HepG2 (cell line): ENCODE measurements at regions not wholly inside any gene's neighbourhood (a gene's known extent, or its start where the extent isn't known, plus 50 kb on each side); places are given as distances from the start of the nearest gene placed in this dataset.

ENCODE experiments used
- NFE2L1 ChIP-seq: sonication (generic); formaldehyde crosslinking; IDR thresholded peaks from 2 replicates; pipeline ENCODE4 v1.4.0; 2020; ENCODE audit warnings: missing genetic modification reagents, mild to moderate bottlenecking, borderline replicate concordance
- NR3C1 ChIP-seq: sonication (generic); formaldehyde crosslinking; IDR thresholded peaks from 2 replicates; pipeline ENCODE4 v1.4.0; 2020; ENCODE audit warnings: missing genetic modification reagents
- PHF20 ChIP-seq: sonication (generic); formaldehyde crosslinking; IDR thresholded peaks from 2 replicates; pipeline ENCODE4 v1.5.0; 2020; ENCODE audit warnings: mild to moderate bottlenecking, missing genetic modification reagents
- SP1 ChIP-seq, 2 experiments: fragments of 450-650 bp in 1 of 2; sonication (generic) in 1 of 2; formaldehyde crosslinking in 1 of 2; IDR thresholded peaks; 2 replicates each; pipeline versions ENCODE4 v1.4.0 to v1.6.1; 2016 to 2020; ENCODE audit warnings: missing genetic modification reagents in 1 of 2
- ZNF644 ChIP-seq: IDR thresholded peaks from 2 replicates; pipeline ENCODE4 v1.6.1; 2016; ENCODE audit warnings: low read depth
- ZNF878 ChIP-seq: sonication (generic); formaldehyde crosslinking; IDR thresholded peaks from 2 replicates; pipeline ENCODE4 v1.8.1; 2023; ENCODE audit warnings: mild to moderate bottlenecking, missing genetic modification reagents, moderate library complexity
- TF ChIP-seq, protein P1 (sequence below): sonication (generic); formaldehyde crosslinking; IDR thresholded peaks from 2 replicates; pipeline ENCODE4 v1.4.0; 2020; ENCODE audit warnings: missing genetic modification reagents
- TF ChIP-seq, protein P2 (sequence below): sonication (generic); formaldehyde crosslinking; IDR thresholded peaks from 2 replicates; pipeline ENCODE4 v1.8.1; 2023; ENCODE audit warnings: missing genetic modification reagents, inconsistent platforms, borderline replicate concordance
- TF ChIP-seq, protein P3 (sequence below): sonication (generic); formaldehyde crosslinking; IDR thresholded peaks from 2 replicates; pipeline ENCODE4 v1.4.0; 2020; ENCODE audit warnings: missing genetic modification reagents, borderline replicate concordance

DNA sequence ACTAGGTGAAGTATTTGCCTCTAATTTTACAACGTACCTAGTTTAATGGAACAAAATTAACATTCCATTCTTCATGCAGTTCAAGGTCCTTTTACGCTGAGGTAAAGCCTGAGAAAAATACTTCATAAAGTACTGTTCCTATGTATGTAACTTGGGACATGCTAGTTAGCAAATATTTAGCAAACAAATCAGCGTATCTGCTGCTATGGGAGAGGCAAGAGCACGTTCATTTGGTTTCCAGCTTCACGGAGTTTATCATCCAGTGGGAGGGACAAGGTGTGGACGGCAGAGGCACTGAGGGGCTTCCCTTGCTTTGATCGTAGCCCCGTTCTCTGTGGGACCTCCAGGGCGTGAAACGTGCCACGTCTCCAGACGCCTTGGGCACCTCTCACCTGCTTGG, 248.8 kb downstream of the IRS2 start (continued):
- TF ChIP-seq, protein P1, sequence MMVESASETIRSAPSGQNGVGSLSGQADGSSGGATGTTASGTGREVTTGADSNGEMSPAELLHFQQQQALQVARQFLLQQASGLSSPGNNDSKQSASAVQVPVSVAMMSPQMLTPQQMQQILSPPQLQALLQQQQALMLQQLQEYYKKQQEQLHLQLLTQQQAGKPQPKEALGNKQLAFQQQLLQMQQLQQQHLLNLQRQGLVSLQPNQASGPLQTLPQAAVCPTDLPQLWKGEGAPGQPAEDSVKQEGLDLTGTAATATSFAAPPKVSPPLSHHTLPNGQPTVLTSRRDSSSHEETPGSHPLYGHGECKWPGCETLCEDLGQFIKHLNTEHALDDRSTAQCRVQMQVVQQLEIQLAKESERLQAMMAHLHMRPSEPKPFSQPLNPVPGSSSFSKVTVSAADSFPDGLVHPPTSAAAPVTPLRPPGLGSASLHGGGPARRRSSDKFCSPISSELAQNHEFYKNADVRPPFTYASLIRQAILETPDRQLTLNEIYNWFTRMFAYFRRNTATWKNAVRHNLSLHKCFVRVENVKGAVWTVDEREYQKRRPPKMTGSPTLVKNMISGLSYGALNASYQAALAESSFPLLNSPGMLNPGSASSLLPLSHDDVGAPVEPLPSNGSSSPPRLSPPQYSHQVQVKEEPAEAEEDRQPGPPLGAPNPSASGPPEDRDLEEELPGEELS (CRISPR knock-in tag), result no peak
- TF ChIP-seq NR3C1 (CRISPR knock-in tag) (no peak), PHF20 (CRISPR knock-in tag) (no peak), ZNF878 (CRISPR knock-in tag) (no peak), SP1 (IDR thresholded peaks at IDR 0.05) (no peak), SP1 (CRISPR knock-in tag; IDR thresholded peaks at IDR 0.05) (no peak), ZNF644 (CRISPR knock-in tag) (no peak), NFE2L1 (no peak)
- TF ChIP-seq, protein P2, sequence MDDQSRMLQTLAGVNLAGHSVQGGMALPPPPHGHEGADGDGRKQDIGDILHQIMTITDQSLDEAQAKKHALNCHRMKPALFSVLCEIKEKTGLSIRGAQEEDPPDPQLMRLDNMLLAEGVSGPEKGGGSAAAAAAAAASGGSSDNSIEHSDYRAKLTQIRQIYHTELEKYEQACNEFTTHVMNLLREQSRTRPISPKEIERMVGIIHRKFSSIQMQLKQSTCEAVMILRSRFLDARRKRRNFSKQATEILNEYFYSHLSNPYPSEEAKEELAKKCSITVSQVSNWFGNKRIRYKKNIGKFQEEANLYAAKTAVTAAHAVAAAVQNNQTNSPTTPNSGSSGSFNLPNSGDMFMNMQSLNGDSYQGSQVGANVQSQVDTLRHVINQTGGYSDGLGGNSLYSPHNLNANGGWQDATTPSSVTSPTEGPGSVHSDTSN, result no peak
- TF ChIP-seq, protein P3, sequence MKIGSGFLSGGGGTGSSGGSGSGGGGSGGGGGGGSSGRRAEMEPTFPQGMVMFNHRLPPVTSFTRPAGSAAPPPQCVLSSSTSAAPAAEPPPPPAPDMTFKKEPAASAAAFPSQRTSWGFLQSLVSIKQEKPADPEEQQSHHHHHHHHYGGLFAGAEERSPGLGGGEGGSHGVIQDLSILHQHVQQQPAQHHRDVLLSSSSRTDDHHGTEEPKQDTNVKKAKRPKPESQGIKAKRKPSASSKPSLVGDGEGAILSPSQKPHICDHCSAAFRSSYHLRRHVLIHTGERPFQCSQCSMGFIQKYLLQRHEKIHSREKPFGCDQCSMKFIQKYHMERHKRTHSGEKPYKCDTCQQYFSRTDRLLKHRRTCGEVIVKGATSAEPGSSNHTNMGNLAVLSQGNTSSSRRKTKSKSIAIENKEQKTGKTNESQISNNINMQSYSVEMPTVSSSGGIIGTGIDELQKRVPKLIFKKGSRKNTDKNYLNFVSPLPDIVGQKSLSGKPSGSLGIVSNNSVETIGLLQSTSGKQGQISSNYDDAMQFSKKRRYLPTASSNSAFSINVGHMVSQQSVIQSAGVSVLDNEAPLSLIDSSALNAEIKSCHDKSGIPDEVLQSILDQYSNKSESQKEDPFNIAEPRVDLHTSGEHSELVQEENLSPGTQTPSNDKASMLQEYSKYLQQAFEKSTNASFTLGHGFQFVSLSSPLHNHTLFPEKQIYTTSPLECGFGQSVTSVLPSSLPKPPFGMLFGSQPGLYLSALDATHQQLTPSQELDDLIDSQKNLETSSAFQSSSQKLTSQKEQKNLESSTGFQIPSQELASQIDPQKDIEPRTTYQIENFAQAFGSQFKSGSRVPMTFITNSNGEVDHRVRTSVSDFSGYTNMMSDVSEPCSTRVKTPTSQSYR (CRISPR knock-in tag), result no peak
